Anterior cingulate cortex (tissue), 58 donors: ENCODE measurements at regions not wholly inside any gene's neighbourhood (a gene's known extent, or its start where the extent isn't known, plus 50 kb on each side); places are given as distances from the start of the nearest gene placed in this dataset.
"Not testable (repeated sequence)": the region's sequence is repeated elsewhere in the genome, so short reads cannot be mapped to it uniquely, and the experiment has no call there.

Experiments
- DNase-seq, 58 donors: peaks; one replicate each; lab custom pipeline; 2025; lab: John Stamatoyannopoulos, UW

DNA sequence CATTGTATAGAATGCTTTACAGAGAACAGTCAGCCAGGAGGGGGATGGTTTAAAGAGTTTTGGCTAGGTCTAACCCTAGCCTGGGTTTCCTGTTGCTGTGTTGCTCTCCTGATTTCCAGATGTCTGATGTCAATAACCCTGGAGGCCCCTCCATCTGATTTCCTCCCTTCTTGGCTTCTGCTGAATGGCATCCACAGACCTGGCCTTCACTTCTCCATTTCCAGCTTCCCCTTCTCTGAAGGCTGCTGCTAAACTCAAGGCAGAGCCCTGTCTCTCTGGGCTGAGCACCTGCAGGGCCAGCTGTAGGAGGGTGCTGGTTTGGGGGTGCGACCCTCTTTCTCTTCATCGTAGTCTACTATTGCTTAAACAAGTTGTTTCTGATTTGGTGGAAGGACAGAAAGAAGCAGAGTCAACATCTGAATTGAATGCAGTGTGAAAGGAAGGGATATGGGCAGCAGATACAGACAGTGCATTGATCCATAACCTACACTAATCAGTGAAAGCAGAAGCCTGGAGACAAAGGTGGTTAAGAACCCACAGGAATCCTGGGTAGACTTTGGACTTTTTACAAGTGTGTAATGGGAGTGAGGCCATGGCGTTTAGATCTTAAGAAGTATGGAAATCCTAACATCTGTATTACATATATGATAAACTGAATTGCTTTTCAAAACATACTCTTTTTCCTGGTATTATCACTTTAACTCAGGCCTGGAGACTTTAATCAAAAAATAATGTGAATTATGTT lies 153.6 kb downstream of the HRH4 start:
- no peak for DNase-seq

DNA sequence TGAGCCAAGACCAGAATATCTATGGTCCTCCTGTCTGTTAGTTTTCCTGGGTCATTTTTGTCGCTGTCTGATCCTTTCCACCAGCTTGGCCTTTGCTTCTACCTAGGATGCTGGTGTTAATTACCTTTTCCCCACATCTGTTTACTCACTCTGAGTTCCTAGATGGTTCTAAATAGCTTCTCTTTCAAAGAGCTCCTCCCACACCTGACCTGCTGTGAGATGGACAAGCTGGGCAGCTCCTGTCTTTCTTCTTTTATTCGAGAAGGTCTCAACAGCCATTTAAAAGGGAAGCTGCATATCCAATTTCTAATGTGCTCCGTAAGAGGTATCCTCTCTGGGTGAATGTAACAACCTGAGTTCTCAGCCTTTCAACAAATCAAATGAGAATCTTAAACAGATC lies 156.2 kb downstream of the HRH4 start:
- DNase-seq, result no peak

DNA sequence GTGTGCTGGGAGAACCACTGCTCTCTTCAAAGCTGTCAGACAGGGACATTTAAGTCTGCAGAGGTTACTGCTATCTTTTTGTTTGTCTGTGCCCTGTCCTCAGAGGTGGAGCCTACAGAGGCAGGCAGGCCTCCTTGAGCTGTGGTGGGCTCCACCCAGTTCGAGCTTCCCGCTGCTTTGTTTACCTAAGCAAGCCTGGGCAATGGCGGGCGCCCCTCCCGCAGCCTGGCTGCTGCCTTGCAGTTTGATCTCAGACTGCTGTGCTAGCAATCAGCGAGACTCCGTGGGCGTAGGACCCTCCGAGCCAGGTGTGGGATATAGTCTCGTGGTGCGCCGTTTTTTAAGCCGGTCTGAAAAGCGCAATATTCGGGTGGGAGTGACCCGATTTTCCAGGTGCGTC lies 164.0 kb downstream of the HRH4 start:
- DNase-seq, result not testable (repeated sequence)

- no peak for DNase-seq
Measured at GRCh38 chr18:24627644-24628315, 167.3 kb downstream of the HRH4 start.

DNA sequence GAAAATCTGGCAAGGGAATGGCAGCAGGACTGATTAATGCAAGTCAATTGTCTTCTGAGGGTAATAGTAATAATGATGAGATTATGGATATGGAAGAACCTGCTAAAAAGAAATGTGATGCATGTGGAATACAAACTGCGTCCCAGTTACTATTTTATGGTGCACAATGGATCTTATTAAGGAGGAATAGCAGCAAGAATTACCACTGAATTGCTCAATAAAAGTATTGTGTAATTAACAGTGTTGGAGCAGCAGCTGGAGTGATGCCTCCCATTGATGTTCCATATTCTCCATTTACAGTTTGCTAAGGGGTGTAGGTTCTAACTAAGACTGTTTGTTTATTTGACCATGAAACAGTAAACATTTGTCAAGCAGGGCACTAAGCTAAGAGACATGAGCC lies 167.9 kb downstream of the HRH4 start:
- no peak for DNase-seq

GRCh38 chr18:24629921-24630320 lies 169.5 kb downstream of the HRH4 start:
- DNase-seq, result no peak

- DNase-seq, result no peak
Measured at GRCh38 chr18:24630346-24630880, 170.0 kb downstream of the HRH4 start.

- DNase-seq, result peak in 14 of 58 donors; percentile 1 to 37 (median 4)
Measured at GRCh38 chr18:24631243-24632025, 171.0 kb downstream of the HRH4 start.

DNA sequence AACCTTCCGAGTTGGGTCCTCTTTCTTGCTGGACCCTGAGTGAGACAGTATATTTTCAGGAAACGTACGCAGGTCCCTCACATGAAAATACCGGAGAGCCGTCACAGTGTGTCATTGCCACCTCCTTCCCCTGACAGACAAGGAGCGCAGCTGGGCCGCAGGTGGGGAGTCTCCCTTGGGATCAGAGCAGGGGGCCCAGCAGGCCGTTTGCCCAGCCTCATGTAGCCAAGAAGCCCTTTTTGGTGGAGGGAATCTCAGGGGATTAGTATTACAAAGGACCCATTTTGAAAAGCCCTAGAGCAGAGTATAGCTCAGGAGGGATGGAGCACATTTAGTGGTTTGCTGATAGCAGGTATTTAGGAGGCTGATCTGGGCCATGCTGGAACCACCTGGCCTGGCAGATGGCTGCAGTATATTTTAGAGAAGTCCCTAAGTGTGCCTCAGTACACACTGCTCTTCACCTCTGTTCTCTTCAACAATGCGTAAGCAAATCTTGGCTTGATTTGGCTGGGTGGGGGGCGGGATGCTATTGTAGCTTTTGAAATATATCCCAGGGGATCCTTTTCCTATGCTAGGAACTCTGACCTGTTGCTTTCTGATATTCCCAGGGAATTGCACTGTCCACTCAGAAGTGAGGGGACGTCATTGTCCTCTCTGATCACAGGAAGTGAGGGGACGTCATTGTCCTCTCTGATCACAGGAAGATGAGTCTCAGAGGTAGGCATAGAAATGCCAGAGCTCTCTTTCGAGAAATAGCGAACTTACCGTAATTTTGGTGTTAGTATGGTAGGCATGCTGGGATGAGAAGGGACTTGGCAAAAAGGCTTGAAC lies 171.9 kb downstream of the HRH4 start:
- no peak for DNase-seq

- no peak for DNase-seq
Measured at GRCh38 chr18:24633121-24633520, 172.7 kb downstream of the HRH4 start.

GRCh38 chr18:24649571-24649970 lies 189.1 kb downstream of the HRH4 start:
- no peak for DNase-seq

GRCh38 chr18:24651434-24651833 lies 191.0 kb downstream of the HRH4 start:
- peak in 18 of 58 donors; percentile 5 to 50 (median 30) for DNase-seq

GRCh38 chr18:24656050-24656449 lies 195.6 kb downstream of the HRH4 start:
- DNase-seq, result no peak

GRCh38 chr18:24656551-24657443 lies 196.4 kb downstream of the HRH4 start:
- DNase-seq, result no peak

GRCh38 chr18:24657444-24657842 lies 197.0 kb downstream of the HRH4 start:
- no peak for DNase-seq

GRCh38 chr18:24658302-24658701 lies 197.9 kb downstream of the HRH4 start:
- DNase-seq, result no peak

GRCh38 chr18:24659827-24660720 lies 199.6 kb downstream of the HRH4 start:
- DNase-seq, result no peak

- DNase-seq, result no peak
Measured at GRCh38 chr18:24660956-24661355, 200.5 kb downstream of the HRH4 start.
